Parathyroid adenoma (tissue), 2 donors: ENCODE measurements at regions not wholly inside any gene's neighbourhood (a gene's known extent, or its start where the extent isn't known, plus 50 kb on each side); places are given as distances from the start of the nearest gene placed in this dataset.

Experiments used
- H2AFZ ChIP-seq: fragments of 300-600 bp; sonication (generic); one replicate; pipeline ENCODE4 v1.7.0; 2017; ENCODE audit warnings: antibody characterized with exemption, mild to moderate bottlenecking
- H3K27ac ChIP-seq: fragments of 300-600 bp; sonication (generic); one replicate; pipeline ENCODE4 v1.7.0; 2017
- H3K27me3 ChIP-seq: fragments of 300-600 bp; sonication (generic); one replicate; pipeline ENCODE4 v1.7.0; 2017; ENCODE audit warnings: low read length; ENCODE audit not compliant: control insufficient read depth, insufficient read depth
- H3K36me3 ChIP-seq: fragments of 300-600 bp; sonication (generic); one replicate; pipeline ENCODE4 v1.7.0; 2017; ENCODE audit warnings: low read length; ENCODE audit not compliant: control insufficient read depth, insufficient read depth
- H3K4me1 ChIP-seq: fragments of 300-600 bp; sonication (generic); one replicate; pipeline ENCODE4 v1.7.0; 2017; ENCODE audit warnings: control low read depth
- H3K4me2 ChIP-seq: fragments of 300-600 bp; sonication (generic); one replicate; pipeline ENCODE4 v1.7.0; 2017; ENCODE audit warnings: low read length
- H3K4me3 ChIP-seq: fragments of 300-600 bp; sonication (generic); one replicate; pipeline ENCODE4 v1.7.0; 2017; ENCODE audit warnings: low read depth, low read length
- H3K79me2 ChIP-seq: fragments of 300-600 bp; sonication (generic); one replicate; pipeline ENCODE4 v1.7.0; 2017; ENCODE audit warnings: control low read depth
- H3K9ac ChIP-seq: fragments of 300-600 bp; sonication (generic); one replicate; pipeline ENCODE4 v1.7.0; 2017; ENCODE audit warnings: mild to moderate bottlenecking
- H3K9me3 ChIP-seq: fragments of 300-600 bp; sonication (generic); one replicate; pipeline ENCODE4 v1.7.0; 2017; ENCODE audit warnings: low read length; ENCODE audit not compliant: control insufficient read depth
- CTCF ChIP-seq: fragments of 300-600 bp; sonication (generic); IDR thresholded peaks from one replicate; pipeline ENCODE4 v1.7.0; 2017; ENCODE audit warnings: antibody characterized with exemption, mild to moderate bottlenecking
- donor health status: primary hyperparathyroidism.

- Histone ChIP-seq H3K27ac (no peak overlapping the region), H3K9me3 (no peaks in the 10 kb centered on the region), H3K9ac (no peak overlapping the region), H2AFZ (no peak overlapping the region), H3K4me3 (no peak overlapping the region), H3K36me3 (no peaks in the 10 kb centered on the region), H3K27me3 (no peaks in the 10 kb centered on the region), H3K79me2 (no peaks in the 10 kb centered on the region), H3K4me1 (no peaks in the 10 kb centered on the region), H3K4me2 (no peak overlapping the region)
- no peak for TF ChIP-seq CTCF
These were observed 153.7 kb downstream of the SOX11 start for GRCh38 chr2:5845798-5846330.

- H3K4me2 ChIP-seq, result no peak overlapping the region
- no peaks in the 10 kb centered on the region for H3K9me3 ChIP-seq
- H3K9ac ChIP-seq, result no peak overlapping the region
- H3K4me3 ChIP-seq, result no peak overlapping the region
- H3K27me3 ChIP-seq, result no peaks in the 10 kb centered on the region
- H3K27ac ChIP-seq, result no peak overlapping the region
- no peaks in the 10 kb centered on the region for H3K4me1 ChIP-seq
- no peak for TF ChIP-seq CTCF
- no peaks in the 10 kb centered on the region for H3K36me3 ChIP-seq
- no peak overlapping the region for H2AFZ ChIP-seq
- no peaks in the 10 kb centered on the region for H3K79me2 ChIP-seq
These were observed 154.7 kb downstream of the SOX11 start for GRCh38 chr2:5846881-5847280.

GRCh38 chr2:5849562-5849961 lies 157.4 kb downstream of the SOX11 start:
- no peaks in the 10 kb centered on the region for H3K4me1 ChIP-seq
- H3K9ac ChIP-seq, result no peak overlapping the region
- H3K27ac ChIP-seq, result no peak overlapping the region
- H3K79me2 ChIP-seq, result no peaks in the 10 kb centered on the region
- H3K4me2 ChIP-seq, result no peak overlapping the region
- no peaks in the 10 kb centered on the region for H3K27me3 ChIP-seq
- no peak overlapping the region for H3K4me3 ChIP-seq
- no peaks in the 10 kb centered on the region for H3K9me3 ChIP-seq
- no peak for TF ChIP-seq CTCF
- H3K36me3 ChIP-seq, result no peaks in the 10 kb centered on the region
- H2AFZ ChIP-seq, result no peak overlapping the region

- H3K4me3 ChIP-seq, result no peak overlapping the region
- no peaks in the 10 kb centered on the region for H3K4me1 ChIP-seq
- no peak overlapping the region for H3K9ac ChIP-seq
- no peak for TF ChIP-seq CTCF
- no peaks in the 10 kb centered on the region for H3K79me2 ChIP-seq
- H2AFZ ChIP-seq, result no peak overlapping the region
- H3K27me3 ChIP-seq, result no peaks in the 10 kb centered on the region
- H3K36me3 ChIP-seq, result no peaks in the 10 kb centered on the region
- no peaks in the 10 kb centered on the region for H3K9me3 ChIP-seq
- no peak overlapping the region for H3K27ac ChIP-seq
- H3K4me2 ChIP-seq, result no peak overlapping the region
These were observed 159.2 kb downstream of the SOX11 start for GRCh38 chr2:5851410-5851809.

- Histone ChIP-seq H3K4me3 (no peak overlapping the region), H3K9me3 (no peaks in the 10 kb centered on the region), H3K79me2 (no peaks in the 10 kb centered on the region), H3K4me2 (no peak overlapping the region), H3K9ac (no peak overlapping the region), H3K27ac (no peak overlapping the region), H3K36me3 (no peaks in the 10 kb centered on the region), H3K4me1 (no peaks in the 10 kb centered on the region), H3K27me3 (no peaks in the 10 kb centered on the region), H2AFZ (no peak overlapping the region)
- TF ChIP-seq CTCF, result no peak
These were observed 162.6 kb downstream of the SOX11 start for GRCh38 chr2:5854797-5855196.
